HG03520 (cell line): ENCODE measurements at regions not wholly inside any gene's neighbourhood (a gene's known extent, or its start where the extent isn't known, plus 50 kb on each side); places are given as distances from the start of the nearest gene placed in this dataset.
A peak's percentile ranks its signal among the peaks of the same experiment; 100 is the strongest.
"Not testable (repeated sequence)": the region's sequence is repeated elsewhere in the genome, so short reads cannot be mapped to it uniquely, and the experiment has no call there.

Source experiments
- ATAC-seq: cut with Tn5 transposase; IDR thresholded peaks from one replicate; pipeline ENCODE4 v1.9.1; 2021; ENCODE audit warnings: mild to moderate bottlenecking, moderate library complexity; ENCODE audit not compliant: unreplicated experiment

DNA sequence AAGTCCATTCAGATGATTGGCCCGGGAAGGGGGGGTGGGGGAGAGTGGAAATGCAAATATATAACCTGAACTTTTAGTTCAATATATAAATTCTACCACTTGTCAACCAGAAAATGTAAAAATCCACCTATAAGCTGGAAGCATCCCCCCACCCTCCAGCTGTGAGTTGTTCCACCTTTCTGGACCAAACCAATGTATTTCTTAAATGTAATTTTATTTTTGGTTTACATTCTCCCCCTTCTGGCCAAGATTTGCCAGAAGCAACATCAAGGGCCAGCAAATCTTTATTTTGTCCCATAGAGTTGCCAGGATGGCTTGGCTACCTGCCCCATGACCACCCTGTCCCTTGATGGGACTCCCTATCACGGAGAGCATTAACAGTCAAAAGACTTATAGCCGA, 545.7 kb downstream of the TBL1XR1 start:
- no peak for ATAC-seq

GRCh38 chr3:176650478-176650877, 546.8 kb downstream of the TBL1XR1 start:
- no peak for ATAC-seq

DNA sequence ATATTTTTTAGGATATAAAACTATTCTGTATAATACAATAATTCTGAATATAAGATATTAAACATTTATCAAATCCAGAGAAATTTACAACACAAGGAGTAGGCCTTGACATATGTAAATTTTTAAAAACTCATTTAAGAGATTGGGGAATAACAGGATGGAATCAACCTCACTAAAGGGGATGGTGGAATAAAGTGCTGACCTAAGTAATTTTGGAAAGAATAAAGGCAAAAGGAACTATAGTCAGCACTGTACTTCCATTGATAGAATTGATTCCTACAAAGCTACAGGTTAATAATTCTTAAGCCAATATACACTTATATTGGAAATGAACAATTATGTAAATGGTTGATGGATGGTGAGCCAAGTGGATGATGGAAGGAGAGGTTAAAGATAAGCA, 549.3 kb downstream of the TBL1XR1 start:
- no peak for ATAC-seq

- ATAC-seq = no peak
Measured at GRCh38 chr3:176633511-176633910, 563.8 kb downstream of the TBL1XR1 start.

- no peak for ATAC-seq
Measured at GRCh38 chr3:176632925-176633324, 564.4 kb downstream of the TBL1XR1 start.

- ATAC-seq = no peak
Measured at GRCh38 chr3:176631165-176631564, 566.1 kb downstream of the TBL1XR1 start.

GRCh38 chr3:176628101-176628639, 569.1 kb downstream of the TBL1XR1 start:
- ATAC-seq = no peak

DNA sequence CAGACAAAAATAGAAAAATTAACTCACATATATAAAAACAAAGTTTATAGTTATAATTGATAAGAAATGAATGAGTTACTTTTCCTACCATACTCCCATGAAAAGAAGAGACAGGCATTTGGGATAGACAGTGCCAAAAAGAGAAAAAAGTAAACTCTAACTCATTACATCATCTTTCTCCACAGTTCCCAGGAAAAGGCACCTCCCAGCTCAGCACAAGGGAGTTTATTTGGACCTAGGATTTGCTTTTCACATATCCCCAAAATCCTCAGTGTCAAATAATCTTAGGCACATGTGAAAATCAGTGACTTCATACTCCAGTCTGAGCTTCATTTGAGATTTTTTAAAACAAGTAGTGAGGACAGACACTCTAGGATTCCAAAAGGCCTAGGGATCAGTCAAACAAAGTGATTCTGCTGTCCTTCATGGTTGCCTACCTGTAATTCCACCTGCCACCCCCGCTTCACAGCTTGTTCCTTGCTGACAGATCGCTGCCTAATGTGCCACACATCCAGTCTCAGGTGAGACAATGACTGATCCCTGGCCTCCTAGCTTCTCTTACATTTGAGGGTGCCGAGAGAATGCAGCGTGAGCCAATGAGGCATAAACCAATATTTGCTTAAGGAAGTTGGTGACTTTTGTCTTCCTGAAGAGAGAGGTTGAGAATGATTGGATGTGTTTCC, 573.7 kb downstream of the TBL1XR1 start:
- no peak for ATAC-seq

GRCh38 chr3:176619833-176620232, 577.4 kb downstream of the TBL1XR1 start:
- no peak for ATAC-seq

- no peak for ATAC-seq
Measured at GRCh38 chr3:176615826-176616225, 581.5 kb downstream of the TBL1XR1 start.

DNA sequence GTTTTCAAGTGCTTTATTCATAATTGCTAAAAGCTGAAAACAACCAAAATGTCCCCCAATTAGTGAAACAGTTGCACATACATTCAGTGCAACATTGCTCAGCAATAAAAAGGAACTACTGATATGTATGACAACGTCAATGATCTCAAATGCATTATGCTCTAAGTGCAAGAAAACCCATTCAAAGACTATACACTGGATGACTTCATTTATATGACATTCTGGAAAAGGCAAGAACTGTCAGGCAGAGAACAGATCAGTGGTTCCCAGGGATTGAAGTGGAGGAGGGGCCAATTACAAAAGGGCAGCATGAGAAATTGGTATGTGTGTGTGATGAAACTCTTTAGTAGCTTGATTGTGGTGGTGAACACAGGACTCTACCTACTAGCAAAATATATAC, 585.6 kb downstream of the TBL1XR1 start:
- no peak for ATAC-seq

DNA sequence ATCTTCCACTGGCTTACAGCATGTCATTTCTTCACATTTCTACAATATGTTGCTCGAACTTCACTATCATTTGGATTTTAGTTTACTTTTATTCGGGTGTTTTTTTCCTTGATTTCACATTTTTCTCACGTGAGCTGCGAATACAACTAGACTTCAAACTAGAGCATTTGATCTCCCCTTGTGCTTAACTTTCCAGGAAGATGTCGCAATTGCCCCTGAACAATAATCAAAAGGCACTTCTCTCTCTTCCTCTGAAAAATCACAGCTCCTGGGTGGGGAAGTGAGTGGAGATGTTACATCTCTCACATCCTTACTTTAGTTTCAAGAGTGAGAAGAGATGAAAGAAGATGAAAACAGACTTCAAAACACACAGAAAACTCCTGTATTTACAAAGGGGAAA, 587.9 kb downstream of the TBL1XR1 start:
- ATAC-seq = no peak

DNA sequence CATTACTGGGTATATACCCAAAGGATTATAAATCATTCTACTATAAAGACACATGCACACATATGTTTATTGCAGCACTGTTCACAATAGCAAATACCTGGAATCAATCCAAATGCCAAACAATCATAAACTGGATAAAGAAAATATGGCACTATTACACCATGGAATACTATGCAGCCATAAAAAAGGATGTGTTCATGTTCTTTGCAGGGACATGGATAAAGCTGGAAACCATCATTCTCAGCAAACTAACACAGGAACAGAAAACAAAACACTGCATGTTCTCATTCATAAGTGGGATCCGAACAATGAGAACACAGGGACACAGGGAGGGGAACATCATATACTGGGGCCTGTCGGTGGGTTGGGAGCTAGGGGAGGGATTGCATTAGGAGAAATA, 591.7 kb downstream of the TBL1XR1 start:
- not testable (repeated sequence) for ATAC-seq

DNA sequence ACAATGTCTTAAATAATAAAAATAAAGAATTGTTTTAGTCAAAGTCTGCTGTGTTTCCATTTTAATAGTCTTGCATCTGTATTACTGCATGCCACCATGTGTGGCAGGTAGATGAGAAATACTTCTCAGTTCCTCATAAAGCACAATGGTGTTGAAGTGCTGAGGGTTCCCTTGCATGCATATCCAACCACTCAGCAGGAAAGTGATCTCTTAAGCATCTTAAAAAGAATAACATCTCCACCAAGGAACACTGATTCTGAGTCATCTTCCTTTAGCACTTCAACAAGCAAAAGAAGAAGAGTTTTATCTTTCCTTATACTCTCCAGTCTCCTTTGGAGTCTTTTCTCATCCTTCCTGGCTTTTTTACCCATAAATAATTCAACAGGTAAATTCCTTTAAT, 602.0 kb downstream of the TBL1XR1 start:
- ATAC-seq = no peak

DNA sequence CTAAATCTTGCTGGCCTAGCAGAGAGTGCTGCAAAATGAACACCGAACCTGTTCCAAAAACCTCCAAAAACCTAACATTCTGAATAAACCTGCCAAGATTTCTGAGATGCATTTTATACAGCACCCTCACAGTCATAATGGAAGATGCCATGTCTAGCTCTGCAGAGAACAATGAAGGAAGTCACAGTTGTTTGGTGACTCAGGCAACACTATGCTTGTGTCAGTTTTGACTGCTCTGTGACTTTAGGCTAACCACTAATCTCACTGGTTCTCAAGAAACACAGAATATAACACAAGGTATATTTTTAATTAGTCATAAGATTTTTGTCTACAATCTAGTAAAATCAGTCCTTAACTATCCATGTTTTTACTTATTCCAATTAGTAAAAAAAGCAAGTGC, 606.6 kb downstream of the TBL1XR1 start:
- ATAC-seq = no peak

GRCh38 chr3:176587089-176587488, 610.2 kb downstream of the TBL1XR1 start:
- peak; percentile 66 for ATAC-seq

- ATAC-seq = no peak
Measured at GRCh38 chr3:176584413-176585176, 612.7 kb downstream of the TBL1XR1 start.

DNA sequence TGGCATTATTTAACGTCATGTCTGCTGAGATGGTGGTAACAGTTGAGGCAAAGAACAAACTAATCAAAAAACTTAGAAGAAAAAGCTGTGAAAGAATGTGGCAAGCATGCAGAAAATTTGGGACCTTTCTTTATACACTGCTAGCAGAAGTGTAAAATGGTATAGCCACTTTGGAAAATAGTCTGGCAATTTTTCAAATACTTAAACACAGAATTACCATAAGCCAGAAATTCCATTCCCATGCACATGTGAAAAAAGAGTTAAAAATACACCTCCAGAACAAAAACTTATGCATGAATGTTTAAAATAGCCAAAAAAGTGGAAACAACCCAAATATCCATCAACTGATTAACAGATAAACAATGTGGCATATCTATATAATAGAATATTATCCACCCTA, 613.3 kb downstream of the TBL1XR1 start:
- ATAC-seq = no peak

- no peak for ATAC-seq
Measured at GRCh38 chr3:176581589-176581988, 615.7 kb downstream of the TBL1XR1 start.

GRCh38 chr3:176579711-176580185, 617.5 kb downstream of the TBL1XR1 start:
- peak; percentile 42 for ATAC-seq

DNA sequence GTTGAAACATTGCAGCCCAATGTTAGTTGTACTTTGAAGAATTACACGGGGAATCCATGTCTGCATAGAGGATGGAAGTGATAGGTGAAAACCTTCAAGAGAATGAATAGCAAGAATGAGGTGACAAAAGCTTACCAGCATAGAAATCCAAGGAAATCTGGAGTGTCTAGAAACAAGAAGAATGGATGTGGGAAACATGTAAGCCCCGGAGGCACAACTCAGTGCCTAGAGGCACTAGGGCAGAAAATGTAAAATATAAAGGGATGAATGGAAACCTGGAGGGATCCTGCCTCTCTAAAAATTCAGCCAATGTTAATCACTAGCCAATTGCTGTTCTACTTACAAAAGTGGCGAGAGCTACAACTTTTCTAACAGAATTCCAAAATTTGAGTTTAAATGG, 619.0 kb downstream of the TBL1XR1 start:
- no peak for ATAC-seq

DNA sequence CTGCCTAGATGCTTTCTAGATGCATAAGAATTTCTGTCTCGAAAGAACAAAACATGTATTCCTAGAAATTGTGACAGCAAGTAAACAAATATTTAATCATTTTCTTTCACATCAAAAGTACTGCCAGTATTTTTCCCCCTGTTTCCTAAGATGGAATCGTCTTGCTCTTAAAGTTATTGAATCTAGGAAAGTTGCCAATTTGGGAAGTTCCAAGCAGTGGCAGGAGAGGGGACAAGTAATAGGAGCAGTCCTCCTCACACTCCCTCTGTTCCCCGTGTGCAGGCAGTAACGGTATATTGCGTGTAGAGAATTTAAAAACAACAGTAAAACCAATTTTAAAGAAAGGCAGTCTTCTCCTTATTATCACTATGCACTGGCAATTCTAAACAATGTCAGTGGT, 619.8 kb downstream of the TBL1XR1 start:
- no peak for ATAC-seq
